ENCODE measurements at regions not wholly inside any gene's neighbourhood (a gene's known extent, or its start where the extent isn't known, plus 50 kb on each side); places are given as distances from the start of the nearest gene placed in this dataset.

DNA sequence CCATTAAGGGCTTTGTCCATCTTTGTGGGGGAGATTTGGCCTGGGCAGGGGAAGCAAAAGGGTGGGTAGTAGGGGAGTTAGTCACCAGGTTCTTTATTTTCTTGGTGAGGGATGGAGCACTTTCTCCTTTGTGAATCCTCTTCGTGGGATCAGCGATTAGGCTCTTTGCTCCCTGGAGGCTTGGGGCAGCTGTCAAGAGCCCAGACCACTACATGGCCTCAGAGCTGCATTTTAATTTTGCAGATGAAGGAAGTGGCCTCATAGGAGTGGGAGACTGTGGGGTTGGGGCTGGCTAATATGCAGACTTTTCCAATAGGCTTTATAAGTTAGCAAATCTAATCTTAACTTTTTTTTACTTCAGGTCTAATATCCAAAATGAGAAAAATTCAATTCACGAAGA is 168.1 kb upstream of the DEFB112 start:
- DNase-seq, result no peak
- intact Hi-C loops (cut with DNase I; ENCODE audit: low total_unique reads), result no loop called here
- 66 to 86% (median 77%) methylated on average over 3 of the region's 3 CpGs for WGBS, 5 donors

DNA sequence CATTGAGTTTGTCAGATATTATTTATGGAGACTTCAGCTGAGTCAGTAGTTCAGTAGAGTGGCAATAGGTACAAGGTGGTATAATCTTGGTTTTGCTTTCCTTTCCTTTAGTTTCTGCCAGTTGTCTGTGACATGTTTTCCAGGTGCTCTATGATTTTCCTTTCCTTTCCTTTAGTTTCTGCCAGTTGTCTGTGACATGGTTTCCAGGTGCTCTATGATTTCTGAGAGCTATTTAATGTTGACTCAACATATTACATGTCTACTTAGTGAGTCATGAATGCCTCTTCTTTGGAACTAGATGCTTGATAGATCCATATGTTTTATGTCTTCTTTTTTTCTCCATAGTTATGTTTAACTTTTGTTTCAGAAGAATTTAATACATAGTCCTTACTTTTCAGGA is 186.4 kb upstream of the DEFB112 start:
- Histone ChIP-seq H3K36me3 (no peaks in the 10 kb centered on the region), H3K27me3 (no peaks in the 10 kb centered on the region), H3K4me1 (no peaks in the 10 kb centered on the region), H3K27ac (no peak overlapping the region), H3K4me3 (no peak overlapping the region), H3K9me3 (peaks cover 0 to 8% (median 4%) of the 10 kb centered on the region in 4 donors)
- DNase-seq, result peak in 1 of 2 donors; percentile 6
- intact Hi-C loops (cut with DNase I; ENCODE audit: low total_unique reads), result no loop called here
- TF ChIP-seq, protein P1, sequence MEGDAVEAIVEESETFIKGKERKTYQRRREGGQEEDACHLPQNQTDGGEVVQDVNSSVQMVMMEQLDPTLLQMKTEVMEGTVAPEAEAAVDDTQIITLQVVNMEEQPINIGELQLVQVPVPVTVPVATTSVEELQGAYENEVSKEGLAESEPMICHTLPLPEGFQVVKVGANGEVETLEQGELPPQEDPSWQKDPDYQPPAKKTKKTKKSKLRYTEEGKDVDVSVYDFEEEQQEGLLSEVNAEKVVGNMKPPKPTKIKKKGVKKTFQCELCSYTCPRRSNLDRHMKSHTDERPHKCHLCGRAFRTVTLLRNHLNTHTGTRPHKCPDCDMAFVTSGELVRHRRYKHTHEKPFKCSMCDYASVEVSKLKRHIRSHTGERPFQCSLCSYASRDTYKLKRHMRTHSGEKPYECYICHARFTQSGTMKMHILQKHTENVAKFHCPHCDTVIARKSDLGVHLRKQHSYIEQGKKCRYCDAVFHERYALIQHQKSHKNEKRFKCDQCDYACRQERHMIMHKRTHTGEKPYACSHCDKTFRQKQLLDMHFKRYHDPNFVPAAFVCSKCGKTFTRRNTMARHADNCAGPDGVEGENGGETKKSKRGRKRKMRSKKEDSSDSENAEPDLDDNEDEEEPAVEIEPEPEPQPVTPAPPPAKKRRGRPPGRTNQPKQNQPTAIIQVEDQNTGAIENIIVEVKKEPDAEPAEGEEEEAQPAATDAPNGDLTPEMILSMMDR (IDR thresholded peaks at IDR 0.05), result no peak
- TF ChIP-seq POLR2AphosphoS5 (IDR thresholded peaks at IDR 0.05) (no peak), EP300 (IDR thresholded peaks at IDR 0.05) (no peak), POLR2A (IDR thresholded peaks at IDR 0.05) (no peak)

More for the DNA sequence above, 168.1 kb upstream of the DEFB112 start:
- Histone ChIP-seq H3K36me3 (no peaks in the 10 kb centered on the region), H3K9me3 (no peaks in the 10 kb centered on the region), H3K27ac (no peak overlapping the region), H3K27me3 (no peaks in the 10 kb centered on the region), H3K4me3 (no peak overlapping the region), H3K4me1 (no peaks in the 10 kb centered on the region)
- TF ChIP-seq POLR2AphosphoS5 (IDR thresholded peaks at IDR 0.05) (no peak), POLR2A (IDR thresholded peaks at IDR 0.05) (no peak)
- TF ChIP-seq, protein P1 (IDR thresholded peaks at IDR 0.05), result no peak

DNA sequence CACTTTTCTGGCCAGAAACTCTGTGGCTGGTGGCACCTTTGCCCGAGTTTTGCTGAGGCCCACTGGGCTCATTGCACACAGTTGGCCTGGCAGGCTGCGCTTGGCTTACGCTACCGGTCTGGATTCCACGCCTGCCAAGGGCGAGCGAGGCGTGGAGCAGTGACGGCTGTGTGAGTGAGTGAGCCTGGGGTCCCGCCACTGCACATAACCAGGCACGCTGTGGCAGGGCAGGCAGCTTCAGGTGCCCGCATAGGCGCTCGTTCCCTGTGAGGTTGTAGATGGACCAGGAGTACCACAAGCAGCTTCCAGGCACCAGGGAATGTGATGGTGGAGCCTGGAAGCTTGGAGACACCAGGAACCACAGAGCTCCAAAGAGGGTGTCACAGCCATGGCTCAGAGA is 190.1 kb upstream of the DEFB112 start:
- Histone ChIP-seq H3K27ac (no peak overlapping the region), H3K4me3 (no peak overlapping the region), H3K9me3 (peaks cover 0 to 9% (median 4%) of the 10 kb centered on the region in 4 donors), H3K36me3 (no peaks in the 10 kb centered on the region), H3K27me3 (no peaks in the 10 kb centered on the region), H3K4me1 (no peaks in the 10 kb centered on the region)
- TF ChIP-seq EP300 (IDR thresholded peaks at IDR 0.05) (no peak), POLR2AphosphoS5 (IDR thresholded peaks at IDR 0.05) (no peak), POLR2A (IDR thresholded peaks at IDR 0.05) (no peak)
- TF ChIP-seq, protein P1 (IDR thresholded peaks at IDR 0.05), result no peak
- intact Hi-C loops (cut with DNase I; ENCODE audit: low total_unique reads), result no loop called here
- WGBS, 5 donors, result 89 to 93% (median 92%) methylated on average over 10 to 14 of the region's 14 CpGs
- DNase-seq, result no peak

DNA sequence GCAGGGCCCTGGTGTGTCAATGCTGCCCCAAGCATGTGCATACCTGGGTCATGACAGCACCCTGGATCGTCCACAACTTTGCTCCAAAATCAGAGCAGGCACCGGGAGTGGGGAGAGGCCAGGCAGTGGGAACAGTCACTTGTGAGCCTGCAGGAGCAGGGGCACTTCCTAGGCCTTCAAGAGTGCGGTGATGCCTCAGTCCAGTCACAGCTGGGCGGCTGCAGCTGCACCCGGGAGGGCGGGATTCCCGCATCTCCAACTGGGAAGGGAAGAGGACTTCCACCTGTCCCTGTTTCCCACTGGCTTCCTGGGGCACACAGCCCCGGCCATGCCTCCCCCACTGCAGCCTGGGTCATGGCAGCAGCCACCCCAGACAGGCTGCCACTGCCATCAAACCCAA is 191.3 kb upstream of the DEFB112 start:
- DNase-seq, result no peak
- intact Hi-C loops (cut with DNase I; ENCODE audit: low total_unique reads), result no loop called here
- H3K9me3 ChIP-seq, result peaks cover 0 to 9% (median 4%) of the 10 kb centered on the region in 4 donors
- no peaks in the 10 kb centered on the region for H3K4me1 ChIP-seq
- H3K36me3 ChIP-seq, result no peaks in the 10 kb centered on the region
- WGBS, 5 donors, result 81 to 89% (median 88%) methylated on average over 2 to 8 of the region's 8 CpGs
- H3K4me3 ChIP-seq, result no peak overlapping the region
- TF ChIP-seq POLR2AphosphoS5 (IDR thresholded peaks at IDR 0.05), result no peak
- TF ChIP-seq, protein P1 (IDR thresholded peaks at IDR 0.05), result no peak
- no peak for TF ChIP-seq POLR2A (IDR thresholded peaks at IDR 0.05)
- no peak for TF ChIP-seq EP300 (IDR thresholded peaks at IDR 0.05)
- H3K27me3 ChIP-seq, result no peaks in the 10 kb centered on the region
- no peak overlapping the region for H3K27ac ChIP-seq

Measured in stomach (tissue), 8 donors.